Mesothelial cell of epicardium (in vitro differentiated cells): ENCODE measurements at regions not wholly inside any gene's neighbourhood (a gene's known extent, or its start where the extent isn't known, plus 50 kb on each side); places are given as distances from the start of the nearest gene placed in this dataset.
A peak's percentile ranks its signal among the peaks of the same experiment; 100 is the strongest.

Source experiments
- DNase-seq, 2 experiments: peaks; one replicate each; pipeline ENCODE4 v3.0.0; 2021; ENCODE audit warnings: low spot score in 2 of 2; ENCODE audit not compliant: unreplicated experiment in 2 of 2
- H3K27ac Mint-ChIP-seq: 2 replicates; pipeline ENCODE4 v1.8.0; 2021; ENCODE audit warnings: mixed read lengths
- H3K27me3 Mint-ChIP-seq: 2 replicates; pipeline ENCODE4 v1.8.0; 2021; ENCODE audit warnings: low read depth, mixed read lengths
- H3K36me3 Mint-ChIP-seq: 2 replicates; pipeline ENCODE4 v1.8.0; 2021; ENCODE audit warnings: mixed read lengths
- H3K4me1 Mint-ChIP-seq: 2 replicates; pipeline ENCODE4 v1.8.0; 2021; ENCODE audit warnings: mixed read lengths
- H3K4me3 Mint-ChIP-seq: 2 replicates; pipeline ENCODE4 v1.8.0; 2021; ENCODE audit warnings: mild to moderate bottlenecking, moderate library complexity, mixed read lengths
- H3K9me3 Mint-ChIP-seq: 2 replicates; pipeline ENCODE4 v1.8.0; 2021; ENCODE audit warnings: mixed read lengths
- TF ChIP-seq, protein P1 (sequence below): fragments of 200-600 bp; sonication (generic); IDR thresholded peaks from one replicate; pipeline ENCODE4 v1.5.0; 2021; ENCODE audit warnings: antibody characterized with exemption; ENCODE audit not compliant: unreplicated experiment

DNA sequence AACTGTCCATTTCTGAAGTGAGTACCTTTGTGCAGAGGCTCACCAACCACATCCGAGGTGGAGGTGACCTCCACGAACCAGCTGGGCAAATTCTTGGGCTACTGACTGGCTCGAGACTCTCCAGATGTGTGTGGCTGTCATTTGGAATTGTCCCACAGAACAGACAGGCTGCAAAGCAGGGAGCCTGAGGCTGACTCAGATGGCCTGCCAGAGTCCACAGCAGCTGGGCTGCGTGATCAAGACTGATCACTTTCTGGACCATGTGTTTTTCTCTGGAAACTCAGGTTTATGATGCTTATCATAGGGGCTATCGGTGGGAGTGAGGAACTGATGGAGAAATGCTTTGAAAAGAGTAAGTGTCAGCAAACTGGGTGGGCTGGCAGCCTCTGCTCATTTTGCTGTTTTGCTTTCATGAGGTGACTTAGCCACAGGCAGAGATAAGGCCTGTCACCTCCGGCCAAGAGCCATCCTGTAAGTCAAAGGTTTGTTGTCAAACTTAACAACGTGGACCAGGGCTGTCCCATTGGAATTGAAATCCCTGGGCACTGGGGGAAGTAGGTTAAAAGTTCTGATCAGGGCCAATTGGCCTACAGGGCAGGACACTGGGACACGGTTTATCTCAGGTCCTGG, 120.4 kb downstream of the LIPG start:
- Mint-ChIP-seq H3K27ac (no peak overlapping the region), H3K4me3 (no peak overlapping the region), H3K36me3 (no peaks in the 10 kb centered on the region), H3K27me3 (no peaks in the 10 kb centered on the region), H3K4me1 (peaks cover 31% of the 10 kb centered on the region), H3K9me3 (no peaks in the 10 kb centered on the region)
- TF ChIP-seq, protein P1, sequence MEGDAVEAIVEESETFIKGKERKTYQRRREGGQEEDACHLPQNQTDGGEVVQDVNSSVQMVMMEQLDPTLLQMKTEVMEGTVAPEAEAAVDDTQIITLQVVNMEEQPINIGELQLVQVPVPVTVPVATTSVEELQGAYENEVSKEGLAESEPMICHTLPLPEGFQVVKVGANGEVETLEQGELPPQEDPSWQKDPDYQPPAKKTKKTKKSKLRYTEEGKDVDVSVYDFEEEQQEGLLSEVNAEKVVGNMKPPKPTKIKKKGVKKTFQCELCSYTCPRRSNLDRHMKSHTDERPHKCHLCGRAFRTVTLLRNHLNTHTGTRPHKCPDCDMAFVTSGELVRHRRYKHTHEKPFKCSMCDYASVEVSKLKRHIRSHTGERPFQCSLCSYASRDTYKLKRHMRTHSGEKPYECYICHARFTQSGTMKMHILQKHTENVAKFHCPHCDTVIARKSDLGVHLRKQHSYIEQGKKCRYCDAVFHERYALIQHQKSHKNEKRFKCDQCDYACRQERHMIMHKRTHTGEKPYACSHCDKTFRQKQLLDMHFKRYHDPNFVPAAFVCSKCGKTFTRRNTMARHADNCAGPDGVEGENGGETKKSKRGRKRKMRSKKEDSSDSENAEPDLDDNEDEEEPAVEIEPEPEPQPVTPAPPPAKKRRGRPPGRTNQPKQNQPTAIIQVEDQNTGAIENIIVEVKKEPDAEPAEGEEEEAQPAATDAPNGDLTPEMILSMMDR = no peak
- no peak for DNase-seq

- Mint-ChIP-seq H3K27ac (no peak overlapping the region), H3K27me3 (no peaks in the 10 kb centered on the region), H3K36me3 (no peaks in the 10 kb centered on the region), H3K9me3 (no peaks in the 10 kb centered on the region), H3K4me1 (peaks cover 31% of the 10 kb centered on the region), H3K4me3 (no peak overlapping the region)
- no peak for DNase-seq
- TF ChIP-seq, protein P1 = no peak
Measured at GRCh38 chr18:49681387-49681786, 119.5 kb downstream of the LIPG start.

DNA sequence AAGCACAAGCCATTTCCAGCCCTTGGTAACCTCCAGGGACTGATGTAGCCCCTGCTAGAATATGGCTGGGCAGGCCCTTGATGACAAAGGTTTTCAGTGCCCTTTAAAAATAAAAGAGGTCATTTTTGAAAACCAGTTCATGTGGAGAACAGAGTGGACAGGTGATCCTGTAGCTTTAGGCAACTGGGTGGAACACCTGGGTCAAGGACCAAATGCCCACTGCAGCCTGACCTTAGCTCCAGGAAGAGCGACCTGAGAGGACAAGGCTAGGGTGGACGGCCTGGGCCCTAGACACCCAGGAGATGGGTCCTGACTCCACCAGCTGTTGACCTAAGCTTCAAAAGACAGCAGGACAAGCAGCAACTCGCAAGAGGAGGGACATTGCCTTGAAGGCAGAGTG, 116.6 kb downstream of the LIPG start:
- Mint-ChIP-seq H3K36me3 (no peaks in the 10 kb centered on the region), H3K27ac (peak overlapping the region; percentile 15), H3K9me3 (no peaks in the 10 kb centered on the region)

DNA sequence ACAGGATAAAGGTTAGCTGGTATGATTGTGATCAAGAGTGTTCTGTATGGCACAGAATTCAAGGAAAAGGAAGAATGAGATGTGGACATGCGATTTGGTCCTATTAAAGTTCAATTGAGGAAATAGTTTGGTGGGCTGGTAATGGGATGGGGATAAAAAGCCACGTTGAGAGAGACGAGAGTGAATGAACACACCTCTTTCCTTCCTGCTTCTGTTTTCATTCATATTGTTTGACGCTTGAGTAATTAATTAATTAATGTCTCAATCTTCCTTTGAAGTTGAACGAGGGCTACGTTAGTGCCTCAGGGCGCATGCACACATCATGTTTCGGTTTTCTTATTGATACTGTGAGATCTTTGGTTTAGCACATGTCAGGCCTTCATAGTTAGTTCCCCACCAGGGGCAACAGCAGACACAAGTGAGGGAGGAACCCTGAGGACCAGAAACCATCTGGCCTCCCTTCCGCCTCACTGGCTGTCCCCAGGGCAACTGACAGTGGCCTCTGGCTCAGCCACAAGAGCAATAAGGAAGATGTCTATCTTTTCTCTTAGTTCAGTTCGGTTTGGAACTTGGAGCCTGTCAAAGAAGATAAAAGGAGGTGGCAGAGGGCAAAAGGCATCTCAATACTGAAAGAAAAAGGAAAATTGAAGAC, 116.0 kb downstream of the LIPG start:
- peaks cover 21% of the 10 kb centered on the region for H3K4me1 Mint-ChIP-seq
- H3K4me3 Mint-ChIP-seq = no peak overlapping the region
- H3K27me3 Mint-ChIP-seq = peaks cover 9% of the 10 kb centered on the region
- H3K36me3 Mint-ChIP-seq = no peaks in the 10 kb centered on the region
- H3K27ac Mint-ChIP-seq = no peak overlapping the region
- DNase-seq = no peak
- H3K9me3 Mint-ChIP-seq = no peaks in the 10 kb centered on the region
- TF ChIP-seq, protein P1 = no peak

More for the DNA sequence above, 116.6 kb downstream of the LIPG start:
- no peak overlapping the region for H3K4me3 Mint-ChIP-seq
- peaks cover 9% of the 10 kb centered on the region for H3K27me3 Mint-ChIP-seq
- peaks cover 21% of the 10 kb centered on the region for H3K4me1 Mint-ChIP-seq
- no peak for DNase-seq
- TF ChIP-seq, protein P1 = no peak

DNA sequence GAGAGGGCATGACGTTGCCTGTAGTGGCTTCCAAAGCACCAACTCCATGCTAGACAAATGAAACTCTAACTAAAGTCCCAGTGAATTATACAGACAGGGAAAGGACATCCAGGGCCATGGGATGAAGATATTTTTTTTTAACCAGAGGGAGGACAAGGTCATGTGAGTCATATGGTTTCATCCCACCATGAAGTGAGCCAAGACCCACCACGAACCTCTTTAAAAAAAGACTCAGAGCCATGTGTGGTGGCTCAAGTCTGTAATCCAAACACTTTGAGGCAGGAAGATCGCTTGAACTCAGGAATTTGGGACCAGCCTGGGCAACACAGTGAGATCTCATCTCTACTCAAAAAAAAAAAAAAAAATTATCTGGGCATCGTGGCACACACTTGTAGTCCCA, 115.2 kb downstream of the LIPG start:
- Mint-ChIP-seq H3K4me3 (no peak overlapping the region), H3K4me1 (peaks cover 16% of the 10 kb centered on the region), H3K27ac (no peak overlapping the region), H3K9me3 (no peaks in the 10 kb centered on the region), H3K36me3 (no peaks in the 10 kb centered on the region), H3K27me3 (peaks cover 14% of the 10 kb centered on the region)
- DNase-seq = no peak
- TF ChIP-seq, protein P1 = no peak
